ENCODE measurements at regions not wholly inside any gene's neighbourhood (a gene's known extent, or its start where the extent isn't known, plus 50 kb on each side); places are given as distances from the start of the nearest gene placed in this dataset.

- TF ChIP-seq POLR2A (IDR thresholded peaks at IDR 0.05), result no peak
- TF ChIP-seq EP300 (IDR thresholded peaks at IDR 0.05), result no peak
- TF ChIP-seq CTCF (IDR thresholded peaks at IDR 0.05), result no peak
- no peak for TF ChIP-seq POLR2AphosphoS5 (IDR thresholded peaks at IDR 0.05)
Observed at GRCh38 chr3:177745607-177746005, 548.3 kb upstream of the TBL1XR1 start.
